ENCODE measurements at regions not wholly inside any gene's neighbourhood (a gene's known extent, or its start where the extent isn't known, plus 50 kb on each side); places are given as distances from the start of the nearest gene placed in this dataset.

- DNase-seq (ENCODE audit: extremely low read depth, low read depth) = no peak
Observed at GRCh38 chr2:157935378-157935906, 59.3 kb upstream of the ACVR1 start.

- no peak for DNase-seq (ENCODE audit: extremely low read depth, low read depth)
Observed at GRCh38 chr2:157934684-157935377, 58.7 kb upstream of the ACVR1 start.

- DNase-seq (ENCODE audit: extremely low read depth, low read depth) = no peak
Observed at GRCh38 chr2:157933160-157933920, 57.2 kb upstream of the ACVR1 start.

- no peak for DNase-seq (ENCODE audit: extremely low read depth, low read depth)
Observed at GRCh38 chr2:157932480-157933159, 56.5 kb upstream of the ACVR1 start.

GRCh38 chr2:157931542-157931941 lies 55.4 kb upstream of the ACVR1 start:
- DNase-seq (ENCODE audit: extremely low read depth, low read depth) = no peak

GRCh38 chr2:157930728-157931127 lies 54.6 kb upstream of the ACVR1 start:
- DNase-seq (ENCODE audit: extremely low read depth, low read depth) = no peak

GRCh38 chr2:157929871-157930667 lies 53.9 kb upstream of the ACVR1 start:
- DNase-seq (ENCODE audit: extremely low read depth, low read depth) = no peak

GRCh38 chr2:157928372-157928771 lies 52.2 kb upstream of the ACVR1 start:
- DNase-seq (ENCODE audit: extremely low read depth, low read depth) = no peak

- DNase-seq (ENCODE audit: extremely low read depth, low read depth) = no peak
Observed at GRCh38 chr2:157927155-157927554, 51.0 kb upstream of the ACVR1 start.

Small RNA genes lying in the stretch of these regions (small RNA-seq; reads per million reads assigned to genes)
- 0 reads per million in 2 experiments for gene RNU6-932P
